ENCODE measurements at regions not wholly inside any gene's neighbourhood (a gene's known extent, or its start where the extent isn't known, plus 50 kb on each side); places are given as distances from the start of the nearest gene placed in this dataset.
"Not testable (repeated sequence)": the region's sequence is repeated elsewhere in the genome, so short reads cannot be mapped to it uniquely, and the experiment has no call there.

DNA sequence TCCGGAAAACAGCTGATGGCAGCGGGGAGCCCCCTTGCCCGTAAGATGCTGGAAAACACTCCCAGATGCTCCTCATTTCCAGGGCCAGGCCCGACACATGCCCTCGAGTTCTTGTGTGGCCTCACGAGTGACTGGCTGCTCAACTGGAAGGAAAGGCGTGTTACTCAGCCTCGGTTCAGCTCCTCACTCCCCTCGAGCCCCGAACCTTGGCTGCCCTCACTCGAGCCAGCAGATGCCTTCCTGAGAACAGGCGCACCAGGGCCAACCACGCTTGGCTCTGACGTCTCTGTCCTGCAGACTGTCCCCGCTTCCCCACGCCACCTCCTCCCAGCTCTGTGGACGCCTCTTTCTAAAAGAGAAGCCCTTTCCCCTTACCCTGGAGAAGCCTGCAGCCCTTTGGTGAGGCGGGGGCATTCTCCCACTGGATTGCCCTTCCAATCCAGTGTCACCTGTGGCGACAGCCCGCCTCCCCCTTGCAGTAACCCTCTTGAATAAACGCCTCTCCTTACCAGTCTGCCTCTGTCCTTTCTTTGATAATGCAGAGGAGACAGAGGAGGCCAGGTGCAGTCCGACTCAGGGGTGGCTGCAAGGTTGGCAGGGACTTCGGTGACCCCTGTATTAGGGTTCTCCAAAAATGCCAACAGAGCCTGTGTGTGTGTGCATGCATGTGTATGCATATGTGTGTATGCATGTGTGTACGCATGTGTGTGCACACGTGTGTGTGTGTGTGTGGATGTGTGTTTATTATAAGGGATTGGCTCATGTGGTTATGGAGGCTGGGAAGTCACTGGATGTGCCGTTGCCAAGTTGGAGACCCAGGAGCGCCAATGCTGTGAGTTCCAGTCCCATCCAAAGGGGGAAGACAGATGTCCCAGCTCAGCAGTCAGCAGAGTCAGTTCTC lies 166.3 kb downstream of the KIF26A start:
- no peak for DNase-seq (ENCODE audit: low read depth)

DNA sequence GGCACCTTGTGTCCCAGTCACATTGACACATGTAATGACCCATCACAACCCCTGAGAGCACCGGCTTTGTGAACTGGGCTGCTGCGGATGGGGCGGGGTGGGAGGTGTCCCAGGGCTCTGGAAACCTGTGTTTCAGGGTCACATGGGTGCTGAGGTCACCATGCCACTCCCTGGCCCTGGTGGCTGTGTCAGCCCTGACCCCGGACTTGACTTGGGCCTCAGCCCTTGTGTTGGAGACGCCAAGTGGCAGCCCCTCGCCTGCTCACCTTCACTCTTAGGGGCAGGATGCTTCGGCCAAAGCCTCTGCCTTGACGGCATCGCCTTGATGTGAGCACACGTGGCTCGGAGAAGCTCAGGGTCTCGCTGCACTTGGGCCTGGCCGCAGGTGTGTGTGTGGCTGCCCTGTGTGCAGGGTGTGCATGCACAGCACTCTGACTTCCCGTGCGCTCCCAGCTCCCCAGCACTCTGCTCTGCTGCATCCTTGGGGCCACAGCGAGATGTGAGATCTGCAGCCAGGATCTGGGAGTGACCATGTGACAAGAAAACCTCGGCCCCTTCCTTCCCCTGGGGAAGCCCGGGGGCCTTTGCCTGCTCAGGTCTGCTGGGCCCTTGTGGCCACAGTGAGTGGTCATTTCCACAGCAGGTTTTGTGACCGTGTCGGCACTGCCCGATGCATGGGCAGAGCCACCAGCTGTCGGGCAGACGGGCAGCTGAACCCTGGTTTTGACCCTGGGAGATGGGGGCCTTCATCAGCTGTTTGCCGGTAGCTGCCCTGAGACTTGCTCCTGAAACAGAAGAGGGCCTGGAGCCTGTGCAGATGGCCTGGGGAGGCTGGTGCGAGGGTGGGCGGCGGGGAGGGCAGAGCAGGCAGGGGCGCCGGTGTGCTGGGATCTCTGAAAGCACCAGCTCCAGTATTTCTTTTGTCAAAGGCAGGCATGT lies 167.4 kb downstream of the KIF26A start:
- no peak for DNase-seq (ENCODE audit: low read depth)

GRCh38 chr14:104306450-104307040 lies 168.2 kb downstream of the KIF26A start:
- no peak for DNase-seq (ENCODE audit: low read depth)

GRCh38 chr14:104307246-104307626 lies 168.8 kb downstream of the KIF26A start:
- DNase-seq (ENCODE audit: low read depth): no peak

DNA sequence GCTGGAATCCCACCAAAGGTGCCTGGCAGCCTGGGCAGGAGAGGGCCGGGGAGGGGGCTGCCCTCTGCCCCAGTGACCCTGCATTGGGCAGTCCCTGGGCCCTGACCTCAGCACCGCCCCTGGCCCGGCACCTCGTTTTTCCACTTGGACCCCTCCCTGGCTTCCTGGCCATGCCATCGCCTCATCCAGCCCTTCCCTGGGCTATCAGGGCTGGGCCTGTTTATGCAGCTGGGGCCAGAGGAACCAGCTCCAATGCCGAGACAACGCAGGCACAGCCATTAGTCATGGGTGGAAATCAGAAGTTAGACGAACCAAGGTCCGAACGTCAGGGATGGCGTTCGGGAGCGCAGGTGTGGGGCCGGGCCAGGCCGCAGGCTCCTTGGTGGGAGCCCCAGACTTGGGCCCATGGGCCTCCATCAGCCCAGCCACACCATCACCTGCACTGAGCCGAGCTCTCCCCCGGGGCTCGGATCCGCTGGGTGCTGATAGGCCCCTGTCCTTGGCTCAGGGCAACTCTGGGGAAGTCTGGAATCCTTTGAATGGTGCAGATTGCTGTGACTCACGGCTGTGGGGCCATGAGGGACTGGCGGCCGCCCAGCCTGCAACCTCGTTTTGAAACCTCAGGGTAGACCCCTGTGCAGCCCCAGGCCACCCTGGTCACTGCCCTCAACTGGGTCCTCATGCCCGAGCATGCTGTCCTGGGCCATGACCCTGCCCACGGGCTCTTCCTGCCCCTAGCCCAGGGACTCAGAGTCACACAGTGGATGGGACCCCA lies 169.4 kb downstream of the KIF26A start:
- no peak for DNase-seq (ENCODE audit: low read depth)

DNA sequence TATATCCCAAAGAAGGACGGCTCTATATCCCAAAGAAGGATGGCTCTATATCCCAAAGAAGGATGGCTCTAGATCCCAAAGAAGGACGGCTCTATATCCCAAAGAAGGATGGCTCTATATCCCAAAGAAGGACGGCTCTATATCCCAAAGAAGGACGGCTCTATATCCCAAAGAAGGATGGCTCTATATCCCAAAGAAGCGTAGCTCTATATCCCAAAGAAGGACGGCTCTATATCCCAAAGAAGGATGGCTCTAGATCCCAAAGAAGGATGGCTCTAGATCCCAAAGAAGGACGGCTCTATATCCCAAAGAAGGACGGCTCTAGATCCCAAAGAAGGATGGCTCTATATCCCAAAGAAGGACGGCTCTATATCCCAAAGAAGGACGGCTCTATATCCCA lies 170.1 kb downstream of the KIF26A start:
- not testable (repeated sequence) for DNase-seq (ENCODE audit: low read depth)

DNA sequence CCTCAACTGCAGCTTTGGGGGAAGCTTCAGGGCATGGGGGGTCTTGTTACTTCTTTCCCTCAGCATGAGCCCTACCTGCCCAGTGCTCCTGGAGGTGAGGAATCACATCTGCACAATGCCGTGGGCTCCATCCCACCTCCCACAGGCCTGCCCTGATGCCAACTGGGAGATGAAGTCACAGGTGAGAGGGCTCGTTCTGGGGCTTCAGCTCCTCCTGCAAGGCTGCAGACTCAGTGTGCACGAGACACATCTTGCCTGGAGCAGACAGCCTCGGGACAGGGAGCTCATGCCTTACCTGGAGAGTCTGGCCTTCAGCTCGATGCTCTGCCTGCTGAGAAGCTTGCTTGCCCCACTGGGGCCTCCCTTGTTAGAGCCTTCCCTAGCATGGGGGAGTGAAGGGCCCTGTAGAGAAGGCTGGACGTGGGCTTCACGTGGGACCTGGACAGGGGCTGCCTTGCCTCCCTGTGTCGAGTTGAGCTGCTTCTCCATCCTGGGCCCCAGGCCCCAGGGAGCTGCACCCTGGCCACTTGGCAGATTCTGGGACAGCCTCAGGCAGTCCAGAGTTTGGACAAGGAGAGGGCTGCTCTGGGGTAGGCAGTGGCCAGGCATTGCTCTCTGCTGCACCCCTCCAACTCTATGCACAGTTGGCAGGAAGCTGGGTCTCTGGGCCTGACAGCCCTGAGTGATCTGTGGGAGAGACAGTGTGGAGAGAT lies 171.4 kb downstream of the KIF26A start:
- DNase-seq (ENCODE audit: low read depth): no peak

- DNase-seq (ENCODE audit: low read depth): no peak
Measured at GRCh38 chr14:104311358-104311757, 173.0 kb downstream of the KIF26A start.

- no peak for DNase-seq (ENCODE audit: low read depth)
Measured at GRCh38 chr14:104313674-104314073, 175.3 kb downstream of the KIF26A start.

- DNase-seq (ENCODE audit: low read depth): no peak
Measured at GRCh38 chr14:104314251-104314941, 176.0 kb downstream of the KIF26A start.

DNA sequence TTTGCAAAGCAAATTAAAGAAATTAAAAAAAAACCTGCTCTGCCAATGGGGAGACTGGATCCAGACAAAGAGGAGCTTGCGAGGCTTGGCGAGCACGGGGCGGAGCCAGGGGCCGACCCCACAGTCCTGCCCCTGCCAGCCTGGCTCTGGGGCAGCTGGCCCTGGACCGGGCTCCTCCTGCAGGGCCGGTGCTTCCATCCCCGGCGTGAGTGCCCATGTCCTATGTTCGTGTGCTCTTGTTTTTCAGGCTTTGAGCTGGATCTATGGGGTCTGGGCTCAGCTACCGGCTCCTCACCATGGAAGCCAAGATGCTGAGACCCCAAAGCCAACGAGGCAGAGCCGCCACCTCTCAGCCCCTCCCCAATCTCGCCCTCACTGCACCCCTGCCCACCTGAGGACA lies 176.8 kb downstream of the KIF26A start:
- DNase-seq (ENCODE audit: low read depth): no peak

- DNase-seq (ENCODE audit: low read depth): no peak
Measured at GRCh38 chr14:104315625-104316024, 177.2 kb downstream of the KIF26A start.

DNA sequence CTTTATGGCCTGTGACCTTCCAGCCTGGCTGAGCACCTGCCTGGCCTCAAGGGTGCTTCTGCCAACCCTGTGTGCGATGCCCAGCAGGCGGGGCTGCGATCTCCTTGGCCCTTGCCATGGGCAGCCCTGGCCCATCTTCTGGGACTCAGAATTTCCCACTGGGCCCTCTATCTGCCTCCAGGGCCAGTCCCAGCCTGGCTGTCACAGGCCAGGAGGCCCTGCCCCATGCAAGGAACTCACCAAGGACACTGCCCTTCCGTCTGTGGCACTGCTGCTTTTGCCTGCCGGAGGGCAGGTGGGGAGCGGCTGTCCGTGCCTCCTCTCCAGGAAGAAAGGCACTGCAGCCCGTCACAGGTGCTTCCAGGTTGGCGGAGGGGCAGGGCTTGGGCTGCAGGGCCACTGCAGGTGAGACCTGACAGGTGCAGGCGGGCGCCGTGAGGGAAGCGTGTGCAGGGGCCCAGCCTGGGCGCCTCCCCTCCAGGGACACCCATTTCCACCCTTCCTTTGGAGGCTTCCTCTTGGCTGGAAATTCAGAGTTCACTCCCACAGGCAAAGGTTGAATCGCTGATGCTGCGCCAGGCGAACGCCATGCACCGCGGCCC lies 177.8 kb downstream of the KIF26A start:
- no peak for DNase-seq (ENCODE audit: low read depth)

- no peak for DNase-seq (ENCODE audit: low read depth)
Measured at GRCh38 chr14:104316723-104317491, 178.5 kb downstream of the KIF26A start.

DNA sequence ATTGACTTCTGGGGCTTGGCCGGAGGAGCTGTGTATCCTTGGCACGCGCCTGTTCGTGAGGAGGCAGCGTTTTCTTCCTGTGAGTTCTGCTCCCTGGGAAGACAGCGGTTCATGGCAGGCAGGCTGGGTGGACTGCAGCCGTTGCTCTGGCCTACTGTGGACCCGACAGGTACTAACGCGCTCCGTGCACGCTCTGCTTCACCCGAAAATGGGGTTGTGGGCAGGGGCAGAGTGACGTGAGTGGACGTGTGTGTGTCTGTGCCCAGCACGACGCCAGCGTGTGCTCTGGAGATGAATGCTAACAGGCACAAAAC lies 179.1 kb downstream of the KIF26A start:
- DNase-seq (ENCODE audit: low read depth): no peak

DNA sequence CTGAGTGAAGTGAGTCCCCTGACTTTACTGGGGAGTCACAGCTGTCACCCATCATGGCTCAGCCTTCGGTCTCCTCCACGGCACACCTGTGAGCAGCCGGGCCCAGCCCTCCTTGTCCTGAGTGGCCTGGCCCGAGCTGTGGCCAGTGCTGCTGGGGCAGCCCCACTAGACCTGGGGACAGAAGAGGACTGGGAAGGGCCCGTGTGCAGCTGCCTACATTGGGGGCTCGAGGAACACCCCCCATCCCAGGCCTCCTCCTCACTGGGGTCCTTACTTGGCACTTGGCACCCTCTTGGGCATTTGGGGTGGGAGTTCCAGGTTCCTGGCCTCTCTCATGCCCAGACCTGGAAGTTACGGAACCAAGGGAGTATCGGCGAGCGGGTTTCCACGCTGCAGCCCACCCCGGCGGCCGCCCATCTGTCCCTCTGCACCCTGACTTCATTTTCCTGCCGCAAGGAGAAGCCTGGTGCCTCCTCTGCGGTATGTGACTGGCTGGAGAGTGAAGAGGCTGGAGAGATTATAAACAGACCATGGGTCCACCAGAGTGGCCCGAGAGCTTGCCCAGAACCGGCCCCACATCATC lies 179.7 kb downstream of the KIF26A start:
- DNase-seq (ENCODE audit: low read depth): no peak

DNA sequence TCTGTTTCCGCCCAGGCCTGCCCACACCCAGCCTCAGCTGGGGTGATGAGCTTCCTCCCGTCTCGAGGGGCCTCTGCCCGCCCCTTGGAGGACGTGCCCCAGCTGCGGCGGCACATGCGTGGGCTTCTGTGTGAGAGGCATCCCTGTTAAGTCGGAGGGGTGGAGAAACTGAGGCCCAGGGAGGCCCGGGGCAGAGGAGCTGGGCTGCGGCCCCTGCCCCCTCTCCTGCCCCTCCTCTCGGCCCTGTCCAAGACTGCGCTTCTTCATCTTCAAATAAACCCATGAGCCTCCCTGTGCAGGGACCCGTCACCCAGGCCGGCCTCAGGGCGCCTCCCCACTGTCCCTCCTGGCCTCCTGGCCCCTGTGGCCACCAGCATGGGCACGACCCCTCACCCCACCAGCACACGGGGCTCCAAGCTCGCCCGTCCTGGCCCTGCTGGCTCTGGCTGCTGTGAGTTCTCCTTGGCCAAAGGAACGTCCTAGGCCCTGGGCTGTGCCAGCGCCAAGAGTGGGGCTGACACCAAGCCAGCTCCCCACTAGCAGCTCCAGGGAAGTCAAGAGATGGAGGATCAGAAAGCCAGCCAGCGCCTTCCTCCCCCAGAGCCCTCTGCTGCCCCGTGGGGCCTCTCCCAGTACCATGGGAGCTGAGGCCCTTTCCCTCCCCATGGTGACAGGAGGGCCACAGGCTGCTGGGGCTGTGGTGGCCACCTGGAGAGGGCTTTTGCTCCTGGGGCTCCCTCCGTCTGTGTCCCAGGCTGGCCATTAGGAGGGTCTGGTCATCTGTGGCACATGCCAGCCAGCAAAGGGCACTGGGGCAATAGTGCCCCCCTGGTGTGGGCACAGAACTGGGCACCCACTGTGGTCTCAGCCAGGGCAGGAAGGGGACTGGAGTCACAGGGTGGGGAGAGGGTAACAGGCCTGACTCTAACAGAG lies 180.4 kb downstream of the KIF26A start:
- no peak for DNase-seq (ENCODE audit: low read depth)

Data from non-pigmented ciliary epithelial cell (primary cell).